Activated naive CD4-positive, alpha-beta T cell treated with anti-CD3 and anti-CD28 coated beads for 36 hours (primary cell): ENCODE measurements at regions not wholly inside any gene's neighbourhood (a gene's known extent, or its start where the extent isn't known, plus 50 kb on each side); places are given as distances from the start of the nearest gene placed in this dataset.
A peak's percentile ranks its signal among the peaks of the same experiment; 100 is the strongest.

Experiments used
- CTCF ChIA-PET: fragments of 350-600 bp; sonication (Branson Sonifier 250); formaldehyde crosslinking; loops from one replicate; lab custom pipeline; 2021; ENCODE audit warnings: antibody characterized with exemption; lab: Charles Lee
- DNase-seq: peaks from one replicate; pipeline ENCODE4 v3.0.0-alpha.2; 2020
- H3K27ac Mint-ChIP-seq: one replicate; pipeline ENCODE4 v1.8.0; 2021; ENCODE audit warnings: mild to moderate bottlenecking, mixed read lengths
- H3K27me3 Mint-ChIP-seq: one replicate; pipeline ENCODE4 v1.8.0; 2021; ENCODE audit warnings: low read depth, mixed read lengths
- H3K36me3 Mint-ChIP-seq: one replicate; pipeline ENCODE4 v1.8.0; 2021; ENCODE audit warnings: low read depth, mixed read lengths
- H3K4me1 Mint-ChIP-seq: one replicate; pipeline ENCODE4 v1.8.0; 2021; ENCODE audit warnings: low read depth, mixed read lengths
- H3K4me3 Mint-ChIP-seq: one replicate; pipeline ENCODE4 v1.8.0; 2021; ENCODE audit warnings: mild to moderate bottlenecking, moderate library complexity, mixed read lengths
- H3K9me3 Mint-ChIP-seq: one replicate; pipeline ENCODE4 v1.8.0; 2021; ENCODE audit warnings: mixed read lengths
- intact Hi-C: fragments of 100-400 bp; cut with micrococcal nuclease; formaldehyde crosslinking; loops from one replicate; pipeline ENCODE4 v1.15.1; 2023

GRCh38 chrX:39756086-39756883 lies 341.5 kb downstream of the BCOR start:
- Mint-ChIP-seq H3K4me3 (no peak overlapping the region), H3K27ac (no peak overlapping the region), H3K36me3 (no peaks in the 10 kb centered on the region), H3K4me1 (peaks cover 14% of the 10 kb centered on the region), H3K9me3 (no peaks in the 10 kb centered on the region), H3K27me3 (no peaks in the 10 kb centered on the region)
- intact Hi-C loops: no loop called here
- CTCF ChIA-PET: no interaction called here
- no peak for DNase-seq

- Mint-ChIP-seq H3K27me3 (no peaks in the 10 kb centered on the region), H3K36me3 (no peaks in the 10 kb centered on the region), H3K9me3 (no peaks in the 10 kb centered on the region), H3K4me1 (peaks cover 14% of the 10 kb centered on the region), H3K27ac (no peak overlapping the region), H3K4me3 (no peak overlapping the region)
- no peak for DNase-seq
- intact Hi-C loops: no loop called here
- CTCF ChIA-PET: no interaction called here
Measured at GRCh38 chrX:39757971-39758370, 339.8 kb downstream of the BCOR start.

- CTCF ChIA-PET: interaction anchor here (0.6 kb wide), 1 partner anchor 16 kb away, joined by 5 read pairs; no protein-coding TSS in a partner anchor
- H3K27me3 Mint-ChIP-seq: no peaks in the 10 kb centered on the region
- no peaks in the 10 kb centered on the region for H3K36me3 Mint-ChIP-seq
- DNase-seq: no peak
- H3K9me3 Mint-ChIP-seq: no peaks in the 10 kb centered on the region
- intact Hi-C loops: no loop called here
- H3K4me3 Mint-ChIP-seq: no peak overlapping the region
- no peak overlapping the region for H3K27ac Mint-ChIP-seq
- peaks cover 10% of the 10 kb centered on the region for H3K4me1 Mint-ChIP-seq
Measured at GRCh38 chrX:39758791-39759525, 338.8 kb downstream of the BCOR start.

GRCh38 chrX:39759526-39760224 lies 338.1 kb downstream of the BCOR start:
- H3K27ac Mint-ChIP-seq: no peak overlapping the region
- no peak for DNase-seq
- H3K4me1 Mint-ChIP-seq: peaks cover 10% of the 10 kb centered on the region
- no peaks in the 10 kb centered on the region for H3K9me3 Mint-ChIP-seq
- no peaks in the 10 kb centered on the region for H3K36me3 Mint-ChIP-seq
- H3K4me3 Mint-ChIP-seq: no peak overlapping the region
- CTCF ChIA-PET: interaction anchor here (0.6 kb wide), 1 partner anchor 17 kb away, joined by 5 read pairs; no protein-coding TSS in a partner anchor
- intact Hi-C loops: no loop called here
- H3K27me3 Mint-ChIP-seq: no peaks in the 10 kb centered on the region

GRCh38 chrX:39760930-39761329 lies 336.8 kb downstream of the BCOR start:
- intact Hi-C loops: no loop called here
- Mint-ChIP-seq H3K9me3 (no peaks in the 10 kb centered on the region), H3K4me3 (no peak overlapping the region), H3K4me1 (peaks cover 17% of the 10 kb centered on the region), H3K27ac (no peak overlapping the region), H3K36me3 (no peaks in the 10 kb centered on the region), H3K27me3 (no peaks in the 10 kb centered on the region)
- CTCF ChIA-PET: interaction anchor here (0.7 to 1.0 kb wide), 2 partner anchors 17 to 56 kb away, joined by 3 read pairs; no protein-coding TSS in a partner anchor
- DNase-seq: no peak

GRCh38 chrX:39762266-39762841 lies 335.4 kb downstream of the BCOR start:
- Mint-ChIP-seq H3K36me3 (no peaks in the 10 kb centered on the region), H3K9me3 (no peaks in the 10 kb centered on the region), H3K27ac (no peak overlapping the region), H3K4me3 (no peak overlapping the region), H3K27me3 (no peaks in the 10 kb centered on the region), H3K4me1 (peaks cover 23% of the 10 kb centered on the region)
- CTCF ChIA-PET: no interaction called here
- no peak for DNase-seq
- intact Hi-C loops: no loop called here

- Mint-ChIP-seq H3K27me3 (no peaks in the 10 kb centered on the region), H3K36me3 (no peaks in the 10 kb centered on the region), H3K27ac (no peak overlapping the region), H3K4me1 (peaks cover 23% of the 10 kb centered on the region), H3K4me3 (no peak overlapping the region), H3K9me3 (no peaks in the 10 kb centered on the region)
- intact Hi-C loops: no loop called here
- DNase-seq: no peak
- CTCF ChIA-PET: interaction anchor here (0.6 kb wide), 1 partner anchor 43 kb away, joined by 3 read pairs; no protein-coding TSS in a partner anchor
Measured at GRCh38 chrX:39764441-39764914, 333.3 kb downstream of the BCOR start.

- Mint-ChIP-seq H3K27me3 (no peaks in the 10 kb centered on the region), H3K4me3 (no peak overlapping the region), H3K27ac (no peak overlapping the region), H3K36me3 (no peaks in the 10 kb centered on the region), H3K4me1 (peaks cover 23% of the 10 kb centered on the region), H3K9me3 (no peaks in the 10 kb centered on the region)
- CTCF ChIA-PET: no interaction called here
- intact Hi-C loops: no loop called here
- DNase-seq: no peak
Measured at GRCh38 chrX:39765327-39765726, 332.4 kb downstream of the BCOR start.

GRCh38 chrX:39766085-39766726 lies 331.6 kb downstream of the BCOR start:
- CTCF ChIA-PET: interaction anchor here (1.8 kb wide), 1 partner anchor 35 kb away, joined by 5 read pairs; no protein-coding TSS in a partner anchor
- no peaks in the 10 kb centered on the region for H3K27me3 Mint-ChIP-seq
- H3K4me3 Mint-ChIP-seq: no peak overlapping the region
- H3K27ac Mint-ChIP-seq: peak overlapping the region; percentile 56
- DNase-seq: peak; percentile 34
- H3K9me3 Mint-ChIP-seq: peaks cover 2% of the 10 kb centered on the region
- no peaks in the 10 kb centered on the region for H3K36me3 Mint-ChIP-seq
- intact Hi-C loops: no loop called here
- peaks cover 21% of the 10 kb centered on the region for H3K4me1 Mint-ChIP-seq

- CTCF ChIA-PET: interaction anchor here (1.8 kb wide), 1 partner anchor 36 kb away, joined by 5 read pairs; no protein-coding TSS in a partner anchor
- Mint-ChIP-seq H3K27ac (no peak overlapping the region), H3K36me3 (no peaks in the 10 kb centered on the region), H3K27me3 (no peaks in the 10 kb centered on the region), H3K4me3 (no peak overlapping the region), H3K4me1 (peaks cover 27% of the 10 kb centered on the region), H3K9me3 (peaks cover 2% of the 10 kb centered on the region)
- DNase-seq: no peak
- intact Hi-C loops: no loop called here
Measured at GRCh38 chrX:39766855-39767254, 330.9 kb downstream of the BCOR start.

- H3K4me1 Mint-ChIP-seq: peaks cover 27% of the 10 kb centered on the region
- H3K27ac Mint-ChIP-seq: no peak overlapping the region
- H3K9me3 Mint-ChIP-seq: peaks cover 2% of the 10 kb centered on the region
- DNase-seq: no peak
- no peak overlapping the region for H3K4me3 Mint-ChIP-seq
- H3K27me3 Mint-ChIP-seq: no peaks in the 10 kb centered on the region
- CTCF ChIA-PET: interaction anchor here (1.8 kb wide), 1 partner anchor 36 kb away, joined by 5 read pairs; no protein-coding TSS in a partner anchor
- H3K36me3 Mint-ChIP-seq: no peaks in the 10 kb centered on the region
- intact Hi-C loops: no loop called here
Measured at GRCh38 chrX:39767446-39767845, 330.3 kb downstream of the BCOR start.
